ENCODE measurements at regions not wholly inside any gene's neighbourhood (a gene's known extent, or its start where the extent isn't known, plus 50 kb on each side); places are given as distances from the start of the nearest gene placed in this dataset.
"Not testable (repeated sequence)": the region's sequence is repeated elsewhere in the genome, so short reads cannot be mapped to it uniquely, and the experiment has no call there.

DNA sequence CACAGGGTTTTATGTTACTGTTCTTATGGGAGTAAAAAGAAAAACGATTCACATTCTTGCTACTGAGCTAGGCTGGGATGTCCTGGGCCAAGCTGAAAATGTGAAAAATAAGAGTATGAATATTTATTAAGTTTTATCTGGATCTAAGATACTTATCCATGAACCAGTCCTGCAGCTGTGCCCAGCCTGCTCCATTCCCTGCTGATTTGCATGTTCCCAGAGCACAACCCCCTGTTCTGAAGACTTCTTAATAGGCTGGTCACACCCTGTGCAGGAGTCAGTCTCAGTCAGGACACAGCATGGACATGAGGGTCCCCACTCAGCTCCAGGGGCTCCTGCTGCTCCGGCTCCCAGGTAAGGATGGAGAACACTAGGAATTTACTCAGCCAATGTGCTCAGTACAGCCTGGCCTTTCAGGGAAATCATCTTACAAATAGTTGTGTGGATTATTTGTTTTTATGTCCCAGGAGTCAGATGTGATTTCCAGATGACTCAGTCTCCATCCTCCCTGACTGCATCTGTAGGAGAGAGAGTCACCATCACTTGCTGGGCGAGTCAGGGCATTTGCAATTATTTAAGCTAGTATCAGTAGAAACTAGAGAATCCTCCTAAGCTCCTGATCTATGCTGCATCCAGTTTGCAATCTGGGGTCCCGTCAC, 1319.1 kb downstream of the RPIA start:
- DNase-seq (ENCODE audit: extremely low read depth, low read depth), result not testable (repeated sequence)

DNA sequence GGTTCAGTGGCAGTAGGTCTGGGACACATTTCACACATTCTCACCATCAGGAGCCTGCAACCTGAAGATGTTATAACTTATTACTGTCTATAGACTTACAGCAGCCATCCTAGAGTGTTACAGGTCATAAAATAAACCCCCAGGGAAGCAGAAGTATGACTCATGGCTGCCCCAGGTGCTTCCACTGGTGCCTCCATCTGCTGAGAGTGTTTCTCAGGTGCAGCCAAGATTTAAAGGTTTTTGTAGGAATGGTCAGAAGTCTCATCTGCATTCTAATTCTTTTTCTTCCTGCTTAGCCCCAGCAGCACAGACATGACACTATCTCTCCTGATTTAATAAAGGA, 1319.6 kb downstream of the RPIA start:
- DNase-seq (ENCODE audit: extremely low read depth, low read depth), result not testable (repeated sequence)

DNA sequence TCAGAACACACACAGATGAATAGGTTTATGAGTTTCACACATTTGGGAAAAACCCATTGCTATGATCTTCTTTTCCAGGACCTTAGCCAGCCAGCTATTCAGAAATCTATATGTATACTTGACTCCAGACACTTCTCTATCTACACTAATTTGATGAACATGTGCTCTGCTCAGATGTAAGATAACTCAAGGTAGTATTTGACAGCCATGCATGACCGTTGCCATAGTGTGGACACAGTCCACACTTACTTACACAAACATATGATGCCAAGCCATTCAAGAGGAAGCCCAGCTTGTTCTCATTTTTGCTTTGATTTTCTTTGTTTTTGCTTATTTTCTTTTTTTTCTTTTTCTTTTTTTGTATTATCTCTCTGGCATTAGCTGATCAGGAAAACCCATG, 1328.4 kb downstream of the RPIA start:
- DNase-seq (ENCODE audit: extremely low read depth, low read depth), result not testable (repeated sequence)

DNA sequence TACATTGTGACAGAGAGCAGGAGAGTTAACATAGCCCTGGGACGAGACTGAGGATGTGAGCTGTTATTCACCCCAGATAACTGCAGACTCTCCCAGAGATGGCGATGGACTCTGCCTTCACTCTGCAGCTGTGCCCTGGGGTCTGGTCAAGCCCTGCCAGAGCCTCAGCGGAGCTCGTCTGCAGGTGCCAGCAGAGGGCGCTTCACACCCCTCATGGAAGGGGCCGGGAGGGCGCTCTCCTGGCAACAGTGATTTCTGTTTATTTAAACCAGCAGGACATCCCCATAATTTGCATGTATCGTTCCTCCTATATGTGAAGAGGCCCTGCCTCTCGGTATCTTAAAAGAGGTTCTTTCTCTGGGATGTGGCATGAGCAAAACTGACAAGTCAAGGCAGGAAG, 1329.8 kb downstream of the RPIA start:
- TF ChIP-seq, protein P1, sequence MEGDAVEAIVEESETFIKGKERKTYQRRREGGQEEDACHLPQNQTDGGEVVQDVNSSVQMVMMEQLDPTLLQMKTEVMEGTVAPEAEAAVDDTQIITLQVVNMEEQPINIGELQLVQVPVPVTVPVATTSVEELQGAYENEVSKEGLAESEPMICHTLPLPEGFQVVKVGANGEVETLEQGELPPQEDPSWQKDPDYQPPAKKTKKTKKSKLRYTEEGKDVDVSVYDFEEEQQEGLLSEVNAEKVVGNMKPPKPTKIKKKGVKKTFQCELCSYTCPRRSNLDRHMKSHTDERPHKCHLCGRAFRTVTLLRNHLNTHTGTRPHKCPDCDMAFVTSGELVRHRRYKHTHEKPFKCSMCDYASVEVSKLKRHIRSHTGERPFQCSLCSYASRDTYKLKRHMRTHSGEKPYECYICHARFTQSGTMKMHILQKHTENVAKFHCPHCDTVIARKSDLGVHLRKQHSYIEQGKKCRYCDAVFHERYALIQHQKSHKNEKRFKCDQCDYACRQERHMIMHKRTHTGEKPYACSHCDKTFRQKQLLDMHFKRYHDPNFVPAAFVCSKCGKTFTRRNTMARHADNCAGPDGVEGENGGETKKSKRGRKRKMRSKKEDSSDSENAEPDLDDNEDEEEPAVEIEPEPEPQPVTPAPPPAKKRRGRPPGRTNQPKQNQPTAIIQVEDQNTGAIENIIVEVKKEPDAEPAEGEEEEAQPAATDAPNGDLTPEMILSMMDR (IDR thresholded peaks at IDR 0.05; ENCODE audit: low read depth, low read length), result peak; percentile 2; the same call in 1 of the 2 replicates
- DNase-seq (ENCODE audit: extremely low read depth, low read depth), result not testable (repeated sequence)

DNA sequence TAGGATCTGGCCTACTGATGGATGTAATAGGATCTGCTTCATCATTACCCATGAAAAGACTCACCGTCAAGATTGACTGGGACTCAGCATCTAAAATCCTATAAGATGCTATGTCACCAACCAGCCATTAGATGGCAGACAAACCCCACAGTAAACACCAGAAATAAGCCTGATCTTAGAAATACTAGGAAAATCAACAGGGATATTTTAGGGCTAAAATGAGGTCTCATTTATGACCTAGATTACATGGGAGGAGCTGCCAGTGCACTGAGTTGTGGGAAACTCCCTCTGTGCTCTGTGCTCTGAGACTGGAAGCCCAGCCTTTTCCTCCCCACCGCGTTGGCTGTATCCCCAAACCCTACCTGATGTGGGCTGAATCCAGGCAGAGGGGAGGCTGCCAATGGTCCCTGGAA, 1335.8 kb downstream of the RPIA start:
- TF ChIP-seq, protein P1 (IDR thresholded peaks at IDR 0.05; ENCODE audit: low read depth, low read length), result peak; percentile 9
- not testable (repeated sequence) for DNase-seq (ENCODE audit: extremely low read depth, low read depth)

DNA sequence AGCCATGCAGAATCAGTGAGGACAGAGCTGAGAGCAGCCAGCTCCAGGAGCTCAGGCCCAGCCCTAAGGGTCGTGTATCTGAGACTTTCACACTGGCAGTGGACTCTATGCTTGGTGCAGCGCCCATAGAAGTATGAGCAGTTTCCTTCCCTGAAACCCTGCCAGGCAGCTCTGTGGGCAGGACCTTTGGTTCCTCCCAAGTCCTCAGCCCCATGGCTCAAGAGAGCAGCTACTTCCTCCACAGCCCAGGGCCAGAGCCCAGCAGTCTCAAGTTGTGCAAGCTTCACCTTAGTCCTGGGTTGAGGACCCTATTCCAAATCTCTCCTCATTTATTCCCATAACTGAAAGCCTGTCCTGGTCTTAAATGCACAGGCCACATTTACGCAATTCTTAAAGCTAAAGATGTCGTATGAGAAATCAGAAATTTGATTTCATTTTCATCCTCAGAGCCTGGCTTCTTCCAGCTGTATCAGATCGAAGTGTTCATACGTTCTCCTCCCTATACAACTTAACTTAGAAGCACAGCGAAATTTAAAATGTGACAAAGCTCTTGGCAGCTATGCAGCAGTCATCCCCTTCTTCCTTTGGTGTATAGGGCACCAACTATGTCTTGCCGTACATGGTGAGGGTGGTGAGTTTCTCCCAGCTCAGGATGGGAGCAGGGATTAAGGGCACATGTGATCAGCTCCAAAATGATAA, 1337.1 kb downstream of the RPIA start:
- not testable (repeated sequence) for DNase-seq (ENCODE audit: extremely low read depth, low read depth)

DNA sequence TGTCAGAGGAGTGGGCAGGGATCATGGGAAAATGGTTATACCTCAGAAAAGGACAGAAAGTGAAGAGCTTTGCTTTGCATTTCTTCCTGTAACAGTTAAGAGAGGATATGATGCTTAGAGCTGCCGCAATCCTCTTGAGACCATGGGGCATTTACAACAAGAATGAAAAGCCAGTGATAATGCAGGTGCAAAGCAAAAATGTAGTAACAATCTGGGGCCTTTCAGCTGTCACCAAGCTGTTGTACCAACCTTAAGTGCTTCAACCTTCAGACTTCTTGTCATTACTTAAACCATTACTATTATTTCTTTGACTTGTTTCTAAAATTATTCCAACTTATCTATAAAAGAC, 1337.6 kb downstream of the RPIA start:
- DNase-seq (ENCODE audit: extremely low read depth, low read depth), result not testable (repeated sequence)

DNA sequence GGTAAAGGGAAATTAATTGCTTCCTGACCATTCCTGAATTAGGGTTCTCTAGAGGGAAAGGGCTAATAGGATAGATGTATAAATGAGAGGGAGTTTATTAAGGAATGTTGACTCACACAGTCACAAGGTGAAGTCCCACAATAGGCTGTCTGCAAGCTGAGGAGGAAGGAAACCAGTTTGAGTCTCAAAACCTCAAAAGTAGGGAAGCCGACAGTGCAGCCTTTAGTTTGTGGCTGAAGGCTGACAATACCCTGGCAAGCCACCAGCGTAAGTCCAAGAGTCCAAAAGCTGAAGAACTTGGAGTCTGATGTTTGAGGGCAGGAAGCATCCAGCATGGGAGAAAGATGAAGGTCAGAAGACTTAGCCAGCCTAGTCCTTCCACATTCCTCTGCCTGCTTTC, 1340.8 kb downstream of the RPIA start:
- not testable (repeated sequence) for DNase-seq (ENCODE audit: extremely low read depth, low read depth)

DNA sequence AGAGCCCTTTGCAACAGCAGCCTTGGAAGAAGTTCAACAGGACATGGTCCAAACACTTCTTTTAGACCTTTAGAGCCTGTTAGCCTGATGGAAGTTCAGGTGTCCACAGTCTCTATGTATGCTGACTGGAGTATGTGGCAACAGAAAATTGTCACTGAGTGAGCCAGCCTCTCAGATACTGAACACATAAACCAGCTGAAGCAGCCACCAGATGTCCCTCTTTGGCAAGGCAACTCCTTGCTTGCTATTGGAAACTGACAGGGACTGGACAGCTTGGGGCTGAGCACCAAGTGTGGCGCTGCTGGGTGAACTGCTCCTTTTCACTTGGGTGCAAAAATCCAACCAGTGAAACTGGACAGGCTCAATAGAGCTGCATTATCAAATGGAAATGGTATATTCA, 1344.9 kb downstream of the RPIA start:
- DNase-seq (ENCODE audit: extremely low read depth, low read depth), result not testable (repeated sequence)

DNA sequence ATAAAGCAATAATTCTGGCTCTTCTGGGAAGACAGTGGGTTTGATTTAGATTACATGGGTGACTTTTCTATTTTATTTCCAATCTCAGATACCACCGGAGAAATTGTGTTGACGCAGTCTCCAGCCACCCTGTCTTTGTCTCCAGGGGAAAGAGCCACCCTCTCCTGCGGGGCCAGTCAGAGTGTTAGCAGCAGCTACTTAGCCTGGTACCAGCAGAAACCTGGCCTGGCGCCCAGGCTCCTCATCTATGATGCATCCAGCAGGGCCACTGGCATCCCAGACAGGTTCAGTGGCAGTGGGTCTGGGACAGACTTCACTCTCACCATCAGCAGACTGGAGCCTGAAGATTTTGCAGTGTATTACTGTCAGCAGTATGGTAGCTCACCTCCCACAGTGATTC, 1347.6 kb downstream of the RPIA start:
- not testable (repeated sequence) for DNase-seq (ENCODE audit: extremely low read depth, low read depth)

DNA sequence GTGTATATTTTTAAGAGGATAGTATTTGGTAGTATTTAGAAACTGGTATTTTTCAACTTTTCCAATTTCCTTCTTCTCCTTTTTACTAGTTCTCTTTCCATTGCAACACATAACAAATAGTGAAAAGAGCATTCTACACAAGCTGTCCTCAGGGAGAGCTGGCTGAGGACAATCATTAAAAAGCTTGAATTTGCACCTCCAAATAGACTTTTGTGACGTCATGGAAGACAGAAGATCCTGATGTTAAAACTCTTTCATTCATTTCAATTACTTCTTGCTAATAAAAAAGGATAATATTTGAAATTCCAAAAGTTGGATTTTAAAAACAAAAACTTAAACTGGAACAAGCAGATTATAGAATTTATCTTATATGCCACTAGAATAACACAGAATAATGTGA, 1356.3 kb downstream of the RPIA start:
- DNase-seq (ENCODE audit: extremely low read depth, low read depth), result not testable (repeated sequence)

DNA sequence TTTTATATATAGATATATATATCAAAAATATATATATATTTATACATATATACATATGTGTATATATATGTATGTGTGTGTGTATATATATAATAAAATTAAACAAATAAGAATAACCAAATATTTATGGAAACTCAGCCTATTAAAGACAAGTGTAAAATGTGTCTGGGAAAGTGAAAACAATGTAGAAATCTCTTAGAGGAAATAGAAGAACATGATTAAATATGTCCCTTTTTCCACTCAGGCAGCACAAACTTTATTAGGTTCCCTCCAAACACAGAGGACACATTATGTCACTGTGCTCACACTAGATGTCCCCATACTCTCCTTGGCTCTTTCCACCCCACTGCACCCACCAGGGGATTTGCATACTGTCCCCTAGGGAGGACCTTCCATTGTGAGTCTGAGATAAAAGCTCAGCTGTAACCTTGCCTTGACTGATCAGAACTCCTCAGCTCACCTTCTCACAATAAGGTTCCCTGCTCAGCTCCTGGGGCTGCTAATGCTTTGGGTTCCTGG, 1360.7 kb downstream of the RPIA start:
- DNase-seq (ENCODE audit: extremely low read depth, low read depth), result not testable (repeated sequence)

DNA sequence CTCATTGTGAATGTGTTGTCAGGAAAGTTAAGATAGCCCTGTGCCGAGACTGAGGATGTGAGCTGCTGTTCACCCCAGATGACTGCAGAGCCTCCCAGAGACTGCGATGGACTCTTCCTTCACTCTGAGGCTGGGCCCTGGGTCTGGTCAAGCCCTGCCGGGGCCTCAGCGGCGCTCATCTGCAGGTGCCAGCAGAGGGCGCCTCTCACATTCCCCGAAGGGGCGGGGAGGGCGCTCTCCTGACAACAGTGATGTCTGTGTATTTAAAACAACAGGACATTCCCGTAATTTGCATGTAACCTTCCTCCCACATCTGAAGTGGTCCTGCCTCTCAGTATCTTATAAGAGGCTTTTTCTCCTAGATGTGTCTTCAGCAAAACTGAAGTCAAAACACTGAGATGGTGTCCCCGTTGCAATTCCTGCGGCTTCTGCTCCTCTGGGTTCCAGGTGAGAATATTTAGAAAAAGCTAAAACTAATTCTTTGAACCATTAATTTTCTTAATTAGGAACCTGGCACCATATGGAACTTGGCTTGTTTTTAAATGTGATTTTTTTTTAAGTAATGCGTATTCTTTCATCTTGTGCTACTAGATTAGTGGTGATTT, 1377.9 kb downstream of the RPIA start:
- TF ChIP-seq, protein P1 (IDR thresholded peaks at IDR 0.05; ENCODE audit: low read depth, low read length), result peak; percentile 68
- DNase-seq (ENCODE audit: extremely low read depth, low read depth), result peak; percentile 3
